BLaER1 treated with 17β-estradiol and CSF1 and Interleukin-3, amounts not matched to agents 10 nM and 100 nM (cell line): ENCODE measurements at regions not wholly inside any gene's neighbourhood (a gene's known extent, or its start where the extent isn't known, plus 50 kb on each side); places are given as distances from the start of the nearest gene placed in this dataset.

Source experiments
- H3K27ac ChIP-seq, 11 experiments: shearing (Covaris generic); formaldehyde crosslinking; 2 replicates each; pipeline ENCODE4 v1.8.1; 2022
- H3K27me3 ChIP-seq, 11 experiments: shearing (Covaris generic); formaldehyde crosslinking; 2 replicates each; pipeline ENCODE4 v1.8.1; 2022
- H3K36me3 ChIP-seq, 11 experiments: shearing (Covaris generic); formaldehyde crosslinking; 2 replicates each; pipeline ENCODE4 v1.8.1; 2022
- H3K4me1 ChIP-seq, 10 experiments: shearing (Covaris generic); formaldehyde crosslinking; 2 replicates each; pipeline ENCODE4 v1.8.1; 2022
- H3K4me2 ChIP-seq, 11 experiments: shearing (Covaris generic); formaldehyde crosslinking; 2 replicates each; pipeline ENCODE4 v1.8.1; 2022
- H3K4me3 ChIP-seq, 10 experiments: shearing (Covaris generic); formaldehyde crosslinking; 2 replicates each; pipeline ENCODE4 v1.8.1; 2022
- H3K9ac ChIP-seq, 11 experiments: shearing (Covaris generic); formaldehyde crosslinking; 2 replicates each; pipeline ENCODE4 v1.8.1; 2022
- H3K9me3 ChIP-seq, 11 experiments: shearing (Covaris generic); formaldehyde crosslinking; replicated peaks in 1 of 11; 2 replicates each; pipeline ENCODE4 v1.8.1; 2022
- H4K20me1 ChIP-seq, 11 experiments: shearing (Covaris generic); formaldehyde crosslinking; 2 replicates each; pipeline ENCODE4 v1.8.1; 2022
- Cebpa-rat ChIP-seq, 11 experiments: shearing (Covaris generic); IDR thresholded peaks; 2 replicates each; pipeline ENCODE4 v1.8.1; 2022

- Histone ChIP-seq H3K4me2 (no peak overlapping the region), H3K9me3 (peaks cover 41 to 68% (median 62%) of the 10 kb centered on the region in 11 experiments), H3K27me3 (peaks cover 0 to 12% (median 0%) of the 10 kb centered on the region in 11 experiments; a peak in 2 of 22 replicates), H3K9ac (no peak overlapping the region), H3K4me1 (peaks cover 11 to 35% (median 16%) of the 10 kb centered on the region in 10 experiments), H3K27ac (no peak overlapping the region), H3K4me3 (no peak overlapping the region; a peak in 1 of 20 replicates), H4K20me1 (no peaks in the 10 kb centered on the region), H3K36me3 (peaks cover 0 to 12% (median 0%) of the 10 kb centered on the region in 11 experiments; a peak in 3 of 22 replicates)
- no peak for TF ChIP-seq Cebpa-rat (IDR thresholded peaks at IDR 0.05)
Observed at GRCh38 chr10:120989996-120990598, 138.9 kb downstream of the WDR11 start.

- Histone ChIP-seq H3K4me2 (no peak overlapping the region), H3K9ac (no peak overlapping the region), H4K20me1 (no peaks in the 10 kb centered on the region), H3K9me3 (peaks cover 37 to 60% (median 55%) of the 10 kb centered on the region in 11 experiments), H3K4me1 (peaks cover 11 to 28% (median 16%) of the 10 kb centered on the region in 10 experiments), H3K4me3 (no peak overlapping the region), H3K27me3 (peaks cover 0 to 9% (median 0%) of the 10 kb centered on the region in 11 experiments; a peak in 2 of 22 replicates), H3K27ac (no peak overlapping the region), H3K36me3 (peaks cover 0 to 12% (median 0%) of the 10 kb centered on the region in 11 experiments; a peak in 3 of 22 replicates)
- no peak for TF ChIP-seq Cebpa-rat (IDR thresholded peaks at IDR 0.05)
Observed at GRCh38 chr10:120990831-120991230, 139.7 kb downstream of the WDR11 start.

GRCh38 chr10:120993089-120993488 is 141.9 kb downstream of the WDR11 start:
- no peak for TF ChIP-seq Cebpa-rat (IDR thresholded peaks at IDR 0.05)
- H3K27ac ChIP-seq = no peak overlapping the region

GRCh38 chr10:120995768-120996167 is 144.6 kb downstream of the WDR11 start:
- Histone ChIP-seq H4K20me1 (no peaks in the 10 kb centered on the region; a peak in 1 of 22 replicates), H3K27ac (no peak overlapping the region)
- TF ChIP-seq Cebpa-rat (IDR thresholded peaks at IDR 0.05) = no peak

More at GRCh38 chr10:120993089-120993488, 141.9 kb downstream of the WDR11 start:
- peaks cover 0 to 12% (median 0%) of the 10 kb centered on the region in 11 experiments; a peak in 3 of 22 replicates for H3K36me3 ChIP-seq
- no peak overlapping the region for H3K9ac ChIP-seq
- H3K27me3 ChIP-seq = peaks cover 0 to 28% (median 0%) of the 10 kb centered on the region in 11 experiments; a peak in 3 of 22 replicates
- no peak overlapping the region for H3K4me2 ChIP-seq
- peaks cover 0 to 6% (median 4%) of the 10 kb centered on the region in 10 experiments; a peak in 14 of 20 replicates for H3K4me1 ChIP-seq
- peaks cover 32 to 42% (median 39%) of the 10 kb centered on the region in 11 experiments for H3K9me3 ChIP-seq
- no peaks in the 10 kb centered on the region for H4K20me1 ChIP-seq
- no peak overlapping the region for H3K4me3 ChIP-seq

GRCh38 chr10:120996456-120997034 is 145.4 kb downstream of the WDR11 start:
- peaks cover 0 to 10% (median 6%) of the 10 kb centered on the region in 10 experiments; a peak in 9 of 20 replicates for H3K4me1 ChIP-seq
- H3K9ac ChIP-seq = no peak overlapping the region
- H3K4me2 ChIP-seq = no peak overlapping the region
- H3K4me3 ChIP-seq = no peak overlapping the region
- H3K27me3 ChIP-seq = peaks cover 0 to 50% (median 0%) of the 10 kb centered on the region in 11 experiments; a peak in 4 of 22 replicates
- H3K9me3 ChIP-seq = peaks cover 0 to 12% (median 4%) of the 10 kb centered on the region in 11 experiments; a peak in 13 of 22 replicates
- H3K36me3 ChIP-seq = no peaks in the 10 kb centered on the region
- no peaks in the 10 kb centered on the region; a peak in 1 of 22 replicates for H4K20me1 ChIP-seq
- no peak overlapping the region for H3K27ac ChIP-seq
- TF ChIP-seq Cebpa-rat (IDR thresholded peaks at IDR 0.05) = no peak

More at GRCh38 chr10:120995768-120996167, 144.6 kb downstream of the WDR11 start:
- no peak overlapping the region for H3K9ac ChIP-seq
- H3K9me3 ChIP-seq = peaks cover 6 to 20% (median 12%) of the 10 kb centered on the region in 11 experiments
- H3K4me2 ChIP-seq = no peak overlapping the region
- peaks cover 0 to 10% (median 6%) of the 10 kb centered on the region in 10 experiments; a peak in 9 of 20 replicates for H3K4me1 ChIP-seq
- H3K36me3 ChIP-seq = no peaks in the 10 kb centered on the region
- peaks cover 0 to 44% (median 0%) of the 10 kb centered on the region in 11 experiments; a peak in 4 of 22 replicates for H3K27me3 ChIP-seq
- H3K4me3 ChIP-seq = no peak overlapping the region

GRCh38 chr10:120997313-120997712 is 146.2 kb downstream of the WDR11 start:
- Histone ChIP-seq H3K9ac (no peak overlapping the region), H3K4me1 (peaks cover 0 to 10% (median 6%) of the 10 kb centered on the region in 10 experiments; a peak in 9 of 20 replicates), H3K27me3 (peaks cover 0 to 54% (median 0%) of the 10 kb centered on the region in 11 experiments; a peak in 4 of 22 replicates), H3K27ac (no peak overlapping the region), H3K4me2 (peak overlapping the region in 2 of 11 experiments; percentile 20 to 34; a peak in 2 of 22 replicates), H3K36me3 (no peaks in the 10 kb centered on the region), H4K20me1 (no peaks in the 10 kb centered on the region; a peak in 1 of 22 replicates), H3K4me3 (no peak overlapping the region), H3K9me3 (peaks cover 0 to 8% (median 0%) of the 10 kb centered on the region in 11 experiments; a peak in 1 of 22 replicates)
- no peak for TF ChIP-seq Cebpa-rat (IDR thresholded peaks at IDR 0.05)

GRCh38 chr10:120997756-120998155 is 146.6 kb downstream of the WDR11 start:
- H3K9me3 ChIP-seq = peaks cover 0 to 8% (median 0%) of the 10 kb centered on the region in 11 experiments; a peak in 3 of 22 replicates
- no peak overlapping the region for H3K9ac ChIP-seq
- H4K20me1 ChIP-seq = no peaks in the 10 kb centered on the region; a peak in 1 of 22 replicates
- H3K4me3 ChIP-seq = no peak overlapping the region
- H3K4me1 ChIP-seq = peaks cover 0 to 10% (median 6%) of the 10 kb centered on the region in 10 experiments; a peak in 9 of 20 replicates
- H3K4me2 ChIP-seq = peak overlapping the region in 8 of 11 experiments; percentile 7 to 47 (median 30); a peak in 12 of 22 replicates
- H3K36me3 ChIP-seq = no peaks in the 10 kb centered on the region
- H3K27ac ChIP-seq = no peak overlapping the region
- peaks cover 0 to 54% (median 0%) of the 10 kb centered on the region in 11 experiments; a peak in 4 of 22 replicates for H3K27me3 ChIP-seq
- no peak for TF ChIP-seq Cebpa-rat (IDR thresholded peaks at IDR 0.05)

- Histone ChIP-seq H3K27ac (no peak overlapping the region; a peak in 1 of 22 replicates), H3K36me3 (no peaks in the 10 kb centered on the region), H3K4me3 (no peak overlapping the region), H3K9me3 (peaks cover 0 to 8% (median 2%) of the 10 kb centered on the region in 11 experiments; a peak in 7 of 22 replicates), H4K20me1 (no peaks in the 10 kb centered on the region; a peak in 1 of 22 replicates), H3K9ac (no peak overlapping the region), H3K4me2 (peak overlapping the region in 8 of 11 experiments; percentile 7 to 47 (median 30); a peak in 11 of 22 replicates), H3K27me3 (peaks cover 0 to 54% (median 0%) of the 10 kb centered on the region in 11 experiments; a peak in 4 of 22 replicates), H3K4me1 (peaks cover 0 to 10% (median 6%) of the 10 kb centered on the region in 10 experiments; a peak in 9 of 20 replicates)
- TF ChIP-seq Cebpa-rat (IDR thresholded peaks at IDR 0.05) = no peak
Observed at GRCh38 chr10:120998251-120998650, 147.1 kb downstream of the WDR11 start.
